ENCODE measurements at regions not wholly inside any gene's neighbourhood (a gene's known extent, or its start where the extent isn't known, plus 50 kb on each side); places are given as distances from the start of the nearest gene placed in this dataset.

DNA sequence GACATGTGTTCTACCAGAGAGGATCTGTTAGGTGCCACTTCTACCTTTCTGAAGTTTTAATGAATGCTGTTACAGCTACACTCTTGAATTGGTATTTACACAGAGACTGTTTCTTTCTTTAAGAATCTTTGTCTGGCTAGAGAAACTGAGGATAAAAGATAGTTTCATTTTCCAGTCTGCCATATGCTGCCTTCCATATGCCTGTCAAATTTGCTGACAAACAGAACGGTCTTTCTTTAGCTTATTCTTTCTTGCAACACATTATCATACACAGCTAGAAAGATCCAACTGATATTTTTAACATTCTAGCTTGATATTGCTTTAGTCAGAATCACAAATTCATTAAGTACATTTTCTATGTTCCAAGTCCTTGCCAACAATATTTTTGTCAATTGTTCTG is 409.8 kb upstream of the CELF4 start:
- no peaks in the 10 kb centered on the region for H3K27me3 ChIP-seq (ENCODE audit: control insufficient read depth, insufficient read depth, low read length)
- FAIRE-seq: no peak
- H3K4me3 ChIP-seq (ENCODE audit: low read depth, low read length): no peak overlapping the region
- no peaks in the 10 kb centered on the region for H3K36me3 ChIP-seq (ENCODE audit: control insufficient read depth, insufficient read depth, low read length)
- DNase-seq (ENCODE audit: low read depth): no peak
- TF ChIP-seq, protein P1, sequence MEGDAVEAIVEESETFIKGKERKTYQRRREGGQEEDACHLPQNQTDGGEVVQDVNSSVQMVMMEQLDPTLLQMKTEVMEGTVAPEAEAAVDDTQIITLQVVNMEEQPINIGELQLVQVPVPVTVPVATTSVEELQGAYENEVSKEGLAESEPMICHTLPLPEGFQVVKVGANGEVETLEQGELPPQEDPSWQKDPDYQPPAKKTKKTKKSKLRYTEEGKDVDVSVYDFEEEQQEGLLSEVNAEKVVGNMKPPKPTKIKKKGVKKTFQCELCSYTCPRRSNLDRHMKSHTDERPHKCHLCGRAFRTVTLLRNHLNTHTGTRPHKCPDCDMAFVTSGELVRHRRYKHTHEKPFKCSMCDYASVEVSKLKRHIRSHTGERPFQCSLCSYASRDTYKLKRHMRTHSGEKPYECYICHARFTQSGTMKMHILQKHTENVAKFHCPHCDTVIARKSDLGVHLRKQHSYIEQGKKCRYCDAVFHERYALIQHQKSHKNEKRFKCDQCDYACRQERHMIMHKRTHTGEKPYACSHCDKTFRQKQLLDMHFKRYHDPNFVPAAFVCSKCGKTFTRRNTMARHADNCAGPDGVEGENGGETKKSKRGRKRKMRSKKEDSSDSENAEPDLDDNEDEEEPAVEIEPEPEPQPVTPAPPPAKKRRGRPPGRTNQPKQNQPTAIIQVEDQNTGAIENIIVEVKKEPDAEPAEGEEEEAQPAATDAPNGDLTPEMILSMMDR (IDR thresholded peaks at IDR 0.05; ENCODE audit: insufficient read depth, low read length, severe bottlenecking): no peak

GRCh38 chr18:37967261-37967660 is 401.7 kb upstream of the CELF4 start:
- Histone ChIP-seq H3K27me3 (ENCODE audit: control insufficient read depth, insufficient read depth, low read length) (no peaks in the 10 kb centered on the region), H3K4me3 (ENCODE audit: low read depth, low read length) (no peak overlapping the region), H3K36me3 (ENCODE audit: control insufficient read depth, insufficient read depth, low read length) (no peaks in the 10 kb centered on the region)
- peak; percentile 52 for FAIRE-seq
- no peak for DNase-seq (ENCODE audit: low read depth)
- TF ChIP-seq, protein P1 (IDR thresholded peaks at IDR 0.05; ENCODE audit: insufficient read depth, low read length, severe bottlenecking): no peak

- TF ChIP-seq, protein P1 (IDR thresholded peaks at IDR 0.05; ENCODE audit: insufficient read depth, low read length, severe bottlenecking): no peak
- no peaks in the 10 kb centered on the region for H3K36me3 ChIP-seq (ENCODE audit: control insufficient read depth, insufficient read depth, low read length)
- peak; percentile 81 for DNase-seq (ENCODE audit: low read depth)
- H3K4me3 ChIP-seq (ENCODE audit: low read depth, low read length): no peak overlapping the region
- H3K27me3 ChIP-seq (ENCODE audit: control insufficient read depth, insufficient read depth, low read length): no peaks in the 10 kb centered on the region
- FAIRE-seq: peak; percentile 40
Measured at GRCh38 chr18:37965572-37965970, 400.0 kb upstream of the CELF4 start.

- H3K4me3 ChIP-seq (ENCODE audit: low read depth, low read length): no peak overlapping the region
- FAIRE-seq (no peak), DNase-seq (ENCODE audit: low read depth) (no peak)
- no peaks in the 10 kb centered on the region for H3K27me3 ChIP-seq (ENCODE audit: control insufficient read depth, insufficient read depth, low read length)
- H3K36me3 ChIP-seq (ENCODE audit: control insufficient read depth, insufficient read depth, low read length): no peaks in the 10 kb centered on the region
- TF ChIP-seq, protein P1 (IDR thresholded peaks at IDR 0.05; ENCODE audit: insufficient read depth, low read length, severe bottlenecking): no peak
Measured at GRCh38 chr18:37964885-37965571, 399.4 kb upstream of the CELF4 start.

DNA sequence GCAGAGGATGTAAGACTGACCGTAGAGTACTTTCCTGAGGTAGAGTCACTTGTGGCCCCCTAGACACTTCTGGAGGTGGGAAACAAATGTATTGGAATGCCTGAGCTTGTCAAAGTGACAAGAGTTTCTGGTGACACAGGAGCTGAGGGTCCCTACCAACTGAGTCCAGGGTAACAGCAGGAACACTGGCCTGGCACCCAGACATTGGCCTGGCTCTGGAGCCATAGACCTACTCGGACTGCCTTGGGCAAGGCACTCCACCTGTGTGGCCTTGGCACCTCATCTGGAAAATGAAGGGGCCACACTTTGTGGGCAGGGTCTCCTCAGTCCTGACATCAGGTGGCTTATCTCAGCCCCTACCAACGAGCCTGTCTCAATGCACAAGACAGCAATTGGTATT is 398.2 kb upstream of the CELF4 start:
- H3K27me3 ChIP-seq (ENCODE audit: control insufficient read depth, insufficient read depth, low read length): no peaks in the 10 kb centered on the region
- TF ChIP-seq, protein P1 (IDR thresholded peaks at IDR 0.05; ENCODE audit: insufficient read depth, low read length, severe bottlenecking): no peak
- H3K4me3 ChIP-seq (ENCODE audit: low read depth, low read length): no peak overlapping the region
- DNase-seq (ENCODE audit: low read depth): no peak
- no peaks in the 10 kb centered on the region for H3K36me3 ChIP-seq (ENCODE audit: control insufficient read depth, insufficient read depth, low read length)
- FAIRE-seq: no peak

Data from bronchial epithelial cell (primary cell).